ENCODE measurements at regions not wholly inside any gene's neighbourhood (a gene's known extent, or its start where the extent isn't known, plus 50 kb on each side); places are given as distances from the start of the nearest gene placed in this dataset.

GRCh38 chr9:23933348-23933747 lies 107.3 kb upstream of the ELAVL2 start:
- no peak overlapping the region for H3K4me3 ChIP-seq
- no peak overlapping the region for H3K27ac ChIP-seq (replicated peaks in 1 of 4)
- no peaks in the 10 kb centered on the region for H3K27me3 ChIP-seq
- intact Hi-C loops (cut with DNase I): no loop called here
- DNase-seq (ENCODE audit: extremely low spot score): no peak
- no peaks in the 10 kb centered on the region for H3K9me3 ChIP-seq
- TF ChIP-seq POLR2AphosphoS5 (IDR thresholded peaks at IDR 0.05) (no peak), EP300 (IDR thresholded peaks at IDR 0.05) (no peak), POLR2A (IDR thresholded peaks at IDR 0.05; ENCODE audit: low read depth) (no peak), CTCF (IDR thresholded peaks at IDR 0.05) (no peak)
- WGBS: 87% methylated on average over 2 of the region's 2 CpGs
- no peaks in the 10 kb centered on the region for H3K4me1 ChIP-seq
- H3K36me3 ChIP-seq: no peaks in the 10 kb centered on the region

- no peak overlapping the region for H3K4me3 ChIP-seq
- TF ChIP-seq EP300 (IDR thresholded peaks at IDR 0.05) (no peak), POLR2A (IDR thresholded peaks at IDR 0.05; ENCODE audit: low read depth) (no peak), CTCF (IDR thresholded peaks at IDR 0.05) (no peak), POLR2AphosphoS5 (IDR thresholded peaks at IDR 0.05) (no peak)
- intact Hi-C loops (cut with DNase I): no loop called here
- H3K27me3 ChIP-seq: no peaks in the 10 kb centered on the region
- H3K27ac ChIP-seq (replicated peaks in 1 of 4): no peak overlapping the region
- DNase-seq (ENCODE audit: extremely low spot score): no peak
- H3K4me1 ChIP-seq: no peaks in the 10 kb centered on the region
- H3K36me3 ChIP-seq: no peaks in the 10 kb centered on the region
- peaks cover 0 to 21% (median 8%) of the 10 kb centered on the region in 4 donors for H3K9me3 ChIP-seq
These were observed 100.3 kb upstream of the ELAVL2 start for GRCh38 chr9:23926368-23926767.

- no peaks in the 10 kb centered on the region for H3K36me3 ChIP-seq
- DNase-seq (ENCODE audit: extremely low spot score): no peak
- no peak overlapping the region for H3K4me3 ChIP-seq
- H3K27ac ChIP-seq (replicated peaks in 1 of 4): no peak overlapping the region
- TF ChIP-seq EP300 (IDR thresholded peaks at IDR 0.05) (no peak), POLR2A (IDR thresholded peaks at IDR 0.05; ENCODE audit: low read depth) (no peak), CTCF (IDR thresholded peaks at IDR 0.05) (no peak), POLR2AphosphoS5 (IDR thresholded peaks at IDR 0.05) (no peak)
- no peaks in the 10 kb centered on the region for H3K4me1 ChIP-seq
- H3K27me3 ChIP-seq: no peaks in the 10 kb centered on the region
- intact Hi-C loops (cut with DNase I): no loop called here
- H3K9me3 ChIP-seq: no peaks in the 10 kb centered on the region
- 90% methylated on average over 13 of the region's 17 CpGs for WGBS
These were observed 88.5 kb upstream of the ELAVL2 start for GRCh38 chr9:23914431-23915003.

GRCh38 chr9:23907343-23907742 lies 81.3 kb upstream of the ELAVL2 start:
- 83% methylated on average over 1 of the region's 1 CpG for WGBS
- no peaks in the 10 kb centered on the region for H3K36me3 ChIP-seq
- no peaks in the 10 kb centered on the region for H3K27me3 ChIP-seq
- no peaks in the 10 kb centered on the region for H3K4me1 ChIP-seq
- no peak for DNase-seq (ENCODE audit: extremely low spot score)
- intact Hi-C loops (cut with DNase I): no loop called here
- no peak overlapping the region for H3K4me3 ChIP-seq
- TF ChIP-seq POLR2A (IDR thresholded peaks at IDR 0.05; ENCODE audit: low read depth): no peak
- TF ChIP-seq CTCF (IDR thresholded peaks at IDR 0.05): no peak
- no peak for TF ChIP-seq EP300 (IDR thresholded peaks at IDR 0.05)
- no peak for TF ChIP-seq POLR2AphosphoS5 (IDR thresholded peaks at IDR 0.05)
- no peak overlapping the region for H3K27ac ChIP-seq (replicated peaks in 1 of 4)
- H3K9me3 ChIP-seq: no peaks in the 10 kb centered on the region

GRCh38 chr9:23887781-23888180 lies 61.7 kb upstream of the ELAVL2 start:
- no peaks in the 10 kb centered on the region for H3K27me3 ChIP-seq
- no peak overlapping the region for H3K27ac ChIP-seq (replicated peaks in 1 of 4)
- no peak for DNase-seq (ENCODE audit: extremely low spot score)
- TF ChIP-seq CTCF (IDR thresholded peaks at IDR 0.05) (no peak), POLR2AphosphoS5 (IDR thresholded peaks at IDR 0.05) (no peak), POLR2A (IDR thresholded peaks at IDR 0.05; ENCODE audit: low read depth) (no peak), EP300 (IDR thresholded peaks at IDR 0.05) (no peak)
- H3K4me3 ChIP-seq: no peak overlapping the region
- H3K4me1 ChIP-seq: no peaks in the 10 kb centered on the region
- intact Hi-C loops (cut with DNase I): no loop called here
- no peaks in the 10 kb centered on the region for H3K36me3 ChIP-seq
- WGBS: 83% methylated on average over 1 of the region's 1 CpG
- H3K9me3 ChIP-seq: peaks cover 0 to 22% (median 5%) of the 10 kb centered on the region in 4 donors
